Eye (tissue), 1 donor: ENCODE measurements at regions not wholly inside any gene's neighbourhood (a gene's known extent, or its start where the extent isn't known, plus 50 kb on each side); places are given as distances from the start of the nearest gene placed in this dataset.

Experiments
- DNase-seq: peaks from one replicate; pipeline ENCODE4 v3.0.0-alpha.2; 2015

GRCh38 chrX:8323356-8323755 is 141.3 kb upstream of the VCX3B start:
- DNase-seq: no peak

DNA sequence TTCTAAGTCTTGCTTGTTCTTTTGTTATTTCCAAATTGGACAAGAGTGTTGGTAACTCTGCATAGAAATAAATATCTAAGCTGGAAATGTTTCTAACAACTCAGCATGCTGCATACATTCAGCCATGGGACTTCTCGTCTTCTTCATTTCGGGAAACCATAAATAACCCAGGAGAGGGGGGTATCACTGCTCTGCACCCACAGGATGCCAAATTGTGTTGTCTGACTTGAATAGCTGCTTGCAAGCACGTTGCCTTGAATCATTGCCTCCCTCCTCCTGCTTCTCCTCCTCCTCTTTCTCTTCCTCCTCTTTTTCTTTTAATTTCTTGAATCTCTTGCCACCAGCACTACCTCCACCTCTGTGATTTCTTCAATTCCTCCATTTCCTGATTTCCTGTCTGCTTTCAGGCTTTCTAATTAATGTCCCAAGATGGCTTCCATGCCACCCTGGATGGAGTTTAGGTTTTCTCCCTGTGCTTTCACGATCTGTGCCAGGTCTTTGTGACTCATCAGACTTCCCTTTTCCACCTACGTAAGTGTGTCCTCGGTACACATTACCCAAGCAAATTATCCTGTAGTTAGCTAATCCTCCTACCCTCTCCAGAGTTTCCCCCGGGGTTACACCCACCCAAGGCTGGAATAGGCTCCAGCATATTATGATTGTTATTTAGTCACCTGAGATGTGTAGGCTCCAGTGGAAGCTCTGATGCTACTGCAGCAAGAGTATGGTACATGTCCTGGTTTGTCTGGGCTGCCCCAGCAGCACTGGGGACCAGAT is 122.6 kb upstream of the VCX3B start:
- DNase-seq: no peak

GRCh38 chrX:8345473-8345872 is 119.2 kb upstream of the VCX3B start:
- DNase-seq: no peak

GRCh38 chrX:8346060-8346459 is 118.6 kb upstream of the VCX3B start:
- DNase-seq: no peak

DNA sequence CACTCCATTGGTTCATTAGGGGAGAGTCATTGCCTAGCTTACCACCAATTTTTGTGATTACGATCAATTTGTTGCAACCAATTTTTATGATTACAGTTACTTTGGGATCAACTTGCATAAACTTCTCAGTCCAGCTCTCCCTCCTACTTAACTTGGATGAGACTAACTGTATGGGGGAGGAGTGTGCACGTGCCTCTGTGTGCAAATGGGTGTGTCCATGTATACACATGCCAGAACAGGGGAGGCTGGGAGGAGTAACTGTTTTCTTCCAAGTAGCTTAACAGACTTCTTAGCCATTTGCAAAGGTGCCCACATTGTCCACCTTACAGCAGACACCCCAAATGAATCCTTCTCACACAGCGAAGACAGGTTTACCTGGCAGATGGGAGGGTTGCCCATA is 117.7 kb upstream of the VCX3B start:
- no peak for DNase-seq

GRCh38 chrX:8349816-8350544 is 114.7 kb upstream of the VCX3B start:
- no peak for DNase-seq

- DNase-seq: no peak
Measured at GRCh38 chrX:8358302-8358701, 106.3 kb upstream of the VCX3B start.

DNA sequence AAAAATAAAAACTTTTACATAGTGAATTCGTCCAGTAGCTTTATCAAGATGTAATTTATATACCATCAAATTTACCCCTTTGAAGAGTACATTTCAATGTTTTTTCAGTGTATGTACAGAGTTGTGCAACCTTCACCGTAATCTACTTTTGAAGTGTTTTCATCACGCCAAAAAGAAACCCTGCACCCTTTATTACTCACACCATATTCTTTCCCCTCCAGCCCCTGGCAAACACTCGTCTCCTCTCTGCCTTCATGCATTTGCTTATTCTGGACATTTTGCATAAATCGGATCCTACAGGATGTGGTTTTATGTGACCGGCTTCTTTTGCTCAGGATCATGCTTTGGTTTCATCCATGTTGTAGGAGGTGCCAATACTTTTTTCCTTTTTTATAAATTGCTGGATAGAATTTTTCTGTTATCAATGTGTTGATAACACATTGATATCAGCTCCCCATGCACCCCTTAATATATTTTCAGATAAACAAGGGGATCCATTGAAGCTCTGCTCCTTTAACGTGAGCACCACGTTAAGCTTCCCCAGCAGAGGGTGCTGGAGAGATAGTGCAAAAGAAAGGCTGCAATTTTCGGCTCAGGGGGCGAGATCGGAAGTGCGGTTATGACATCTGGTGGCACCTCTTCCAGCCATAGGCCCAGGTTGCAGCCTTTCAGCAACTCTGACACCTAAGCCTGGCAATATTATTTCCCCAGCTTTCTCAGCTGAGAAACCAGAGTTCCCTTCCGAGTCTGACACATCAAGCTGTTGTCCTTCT is 100.1 kb upstream of the VCX3B start:
- DNase-seq: peak; percentile 8

GRCh38 chrX:8366481-8366880 is 98.1 kb upstream of the VCX3B start:
- no peak for DNase-seq

DNA sequence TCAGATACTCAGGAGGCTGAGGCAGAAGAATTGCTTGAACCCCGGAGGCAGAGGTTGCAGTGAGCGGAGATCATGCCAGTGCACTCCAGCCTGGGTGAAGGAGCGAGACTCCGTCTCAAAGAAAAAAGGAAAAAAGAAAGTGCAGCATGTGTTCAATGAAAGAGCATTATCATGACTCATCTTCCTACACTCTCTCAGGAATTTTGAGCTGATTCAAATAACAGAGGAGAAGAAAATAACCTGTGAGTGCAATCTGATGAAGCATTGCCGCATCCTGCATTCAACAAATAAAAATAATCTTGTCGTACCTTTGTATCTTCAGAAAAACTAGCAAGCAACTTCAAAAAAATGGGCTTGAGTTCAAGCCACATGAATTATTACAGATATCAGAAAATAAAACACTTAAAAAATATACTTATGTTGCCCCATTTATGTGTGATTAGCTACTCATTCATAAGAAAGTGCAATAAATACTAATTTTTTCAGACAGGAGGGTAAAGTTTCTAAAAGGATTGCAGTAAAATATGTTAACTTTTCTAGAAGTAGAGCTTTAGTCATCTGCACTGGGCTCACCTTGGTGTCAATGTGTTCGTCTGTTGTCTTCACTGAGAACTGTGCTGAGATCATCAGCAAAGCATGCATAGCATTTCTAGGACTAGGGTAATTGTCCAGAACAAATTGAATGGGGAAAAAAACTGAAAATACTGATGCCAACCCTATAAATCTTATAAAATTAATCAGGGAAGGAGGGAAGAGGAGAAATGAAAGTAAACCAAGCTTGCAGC is 90.4 kb upstream of the VCX3B start:
- no peak for DNase-seq

GRCh38 chrX:8377041-8377440 is 87.6 kb upstream of the VCX3B start:
- DNase-seq: no peak

DNA sequence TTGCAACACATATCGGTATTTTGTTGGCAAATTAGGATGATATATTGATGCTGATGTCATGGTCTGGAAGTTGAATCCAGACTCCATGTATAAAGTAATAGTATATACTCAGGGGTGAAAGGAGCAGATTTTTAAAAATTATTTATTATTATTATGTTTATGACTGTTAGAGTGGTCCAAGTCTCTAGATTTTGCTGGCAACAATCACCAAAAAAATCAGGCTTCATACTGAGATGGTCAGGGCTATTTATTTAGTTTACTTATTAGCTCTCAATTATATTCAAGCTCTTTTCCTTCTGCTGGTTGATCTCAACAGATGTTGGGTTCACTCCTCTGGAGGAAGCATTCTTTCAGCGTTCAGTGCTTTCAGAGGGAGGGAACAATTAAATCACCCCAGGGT is 73.9 kb upstream of the VCX3B start:
- no peak for DNase-seq

DNA sequence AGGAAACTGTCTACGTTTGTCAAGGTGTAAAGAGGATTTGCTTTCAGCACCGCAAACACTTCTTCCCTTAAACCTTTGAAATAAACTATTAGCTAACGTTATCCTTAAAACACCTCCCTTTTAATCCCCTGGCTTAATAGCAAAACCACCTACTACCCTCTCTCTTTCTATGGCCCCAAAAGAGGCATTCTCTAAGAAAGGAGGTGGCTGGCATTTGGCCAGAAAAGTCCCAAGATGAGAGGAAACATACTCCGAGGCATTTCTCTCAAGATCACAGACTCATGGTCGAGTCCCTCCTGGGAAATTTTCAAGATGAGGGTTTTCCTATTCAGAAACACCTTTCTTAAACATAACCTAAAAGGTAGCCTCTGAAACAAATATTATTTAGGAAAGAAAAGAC is 60.6 kb upstream of the VCX3B start:
- DNase-seq: peak; percentile 30

- peak; percentile 45 for DNase-seq
Measured at GRCh38 chrX:8404471-8404870, 60.2 kb upstream of the VCX3B start.

GRCh38 chrX:8404926-8405325 is 59.7 kb upstream of the VCX3B start:
- DNase-seq: peak; percentile 1

DNA sequence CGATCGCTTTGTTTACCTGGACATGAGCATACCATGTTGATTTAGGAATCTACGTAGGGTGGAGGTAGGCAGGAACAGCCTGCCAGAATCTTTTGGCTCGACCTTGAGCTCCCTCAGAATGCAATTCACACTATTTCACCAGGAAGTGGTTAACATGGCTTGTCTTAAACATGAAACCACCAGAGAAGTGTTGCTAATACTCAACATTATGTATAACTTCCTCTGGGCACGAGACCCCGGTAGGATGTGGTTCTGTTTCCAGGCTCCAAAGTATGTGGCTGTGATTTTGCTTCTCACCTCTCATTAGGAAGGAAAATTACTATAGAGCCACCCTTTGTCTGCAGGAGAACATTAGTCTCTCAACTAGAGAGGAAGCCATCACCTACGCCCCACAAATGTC is 59.0 kb upstream of the VCX3B start:
- no peak for DNase-seq

GRCh38 chrX:8413279-8413678 is 51.4 kb upstream of the VCX3B start:
- no peak for DNase-seq
